Ascending aorta (tissue), 2 donors: ENCODE measurements at regions not wholly inside any gene's neighbourhood (a gene's known extent, or its start where the extent isn't known, plus 50 kb on each side); places are given as distances from the start of the nearest gene placed in this dataset.
"Not testable (repeated sequence)": the region's sequence is repeated elsewhere in the genome, so short reads cannot be mapped to it uniquely, and the experiment has no call there.

Experiments used
- DNase-seq, 2 donors: peaks; one replicate each; pipeline ENCODE4 v3.0.0-alpha.2; 2019; ENCODE audit warnings: low spot score in 2 of 2
- H3K27ac ChIP-seq, 2 donors: fragments of 200-600 bp; sonication (generic); one replicate each; pipeline ENCODE4 v1.5.1; 2016 to 2017; ENCODE audit warnings: mild to moderate bottlenecking in 1 of 2
- H3K27me3 ChIP-seq: fragments of 200-600 bp; sonication (generic); one replicate; pipeline ENCODE4 v1.5.1; 2017
- H3K36me3 ChIP-seq, 2 donors: fragments of 200-600 bp; sonication (generic); one replicate each; pipeline ENCODE4 v1.5.1; 2016
- H3K4me1 ChIP-seq, 2 donors: fragments of 200-600 bp; sonication (generic); one replicate each; pipeline ENCODE4 v1.5.1; 2016 to 2017; ENCODE audit warnings: mild to moderate bottlenecking in 1 of 2
- H3K4me3 ChIP-seq, 2 donors: fragments of 200-600 bp; sonication (generic); one replicate each; pipeline ENCODE4 v1.5.1; 2016 to 2017; ENCODE audit warnings: mild to moderate bottlenecking in 1 of 2
- H3K9me3 ChIP-seq, 2 donors: fragments of 200-600 bp; sonication (generic); one replicate each; pipeline ENCODE4 v1.5.1; 2016
- CTCF ChIP-seq, 3 experiments: fragments of 200-600 bp in 2 of 3; fragments of 450-650 bp in 1 of 3; sonication (generic) in 2 of 3; IDR thresholded peaks; one replicate each; pipeline ENCODE4 v1.5.1; 2016 to 2019; ENCODE audit warnings: antibody characterized with exemption in 3 of 3, mild to moderate bottlenecking in 1 of 3, moderate library complexity in 1 of 3
- intact Hi-C: fragments of 100-400 bp; cut with DNase I; formaldehyde crosslinking; loops from one replicate; pipeline ENCODE4 v1.15.1; 2023

DNA sequence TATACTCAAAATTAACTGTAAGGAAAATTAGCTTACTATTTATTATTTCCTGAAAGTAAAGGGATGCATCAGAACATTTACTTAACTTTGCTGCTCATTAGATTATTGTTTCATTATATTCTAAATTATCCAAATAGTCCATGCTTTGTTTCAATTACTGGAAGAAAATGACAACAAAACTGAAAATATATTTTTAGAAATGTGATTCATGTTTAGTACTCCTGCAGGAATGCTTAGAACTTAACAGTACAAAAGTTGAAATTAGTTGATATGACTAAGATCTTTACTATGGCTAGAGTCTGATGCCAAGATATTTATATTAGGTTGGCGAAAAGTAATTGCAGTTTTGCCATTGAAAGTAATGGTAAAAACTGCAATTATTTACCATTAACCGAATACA, 660.5 kb upstream of the PABPC4L start:
- no peak for DNase-seq
- Histone ChIP-seq H3K36me3 (no peaks in the 10 kb centered on the region), H3K9me3 (no peaks in the 10 kb centered on the region), H3K27ac (no peak overlapping the region), H3K4me1 (no peaks in the 10 kb centered on the region), H3K27me3 (no peaks in the 10 kb centered on the region), H3K4me3 (no peak overlapping the region)
- intact Hi-C loops, result no loop called here
- no peak for TF ChIP-seq CTCF (IDR thresholded peaks at IDR 0.05)

DNA sequence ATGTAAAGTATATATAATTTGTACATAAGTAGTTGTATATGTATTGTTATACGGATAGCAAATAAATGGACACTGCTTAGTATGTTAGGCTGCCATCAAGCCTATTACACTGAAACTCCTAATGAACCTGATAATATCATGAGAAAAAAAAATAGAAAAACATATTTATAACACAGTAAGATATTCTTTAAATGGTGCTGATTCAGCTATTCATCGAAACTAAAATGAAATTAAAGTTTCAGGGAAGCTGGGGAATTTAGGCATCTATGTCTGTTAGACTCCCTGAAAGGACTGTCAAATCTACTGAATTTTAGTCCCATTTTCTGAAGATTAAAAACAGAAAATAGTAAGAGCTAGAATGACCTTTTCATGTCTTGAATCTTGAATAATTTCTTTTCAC, 647.1 kb upstream of the PABPC4L start:
- no peak overlapping the region for H3K4me3 ChIP-seq
- peaks cover 0 to 4% of the 10 kb centered on the region in 2 donors for H3K9me3 ChIP-seq
- no peaks in the 10 kb centered on the region for H3K36me3 ChIP-seq
- no peak overlapping the region for H3K27ac ChIP-seq
- intact Hi-C loops, result no loop called here
- H3K27me3 ChIP-seq, result no peaks in the 10 kb centered on the region
- no peak for TF ChIP-seq CTCF (IDR thresholded peaks at IDR 0.05)
- H3K4me1 ChIP-seq, result no peaks in the 10 kb centered on the region
- DNase-seq, result no peak

DNA sequence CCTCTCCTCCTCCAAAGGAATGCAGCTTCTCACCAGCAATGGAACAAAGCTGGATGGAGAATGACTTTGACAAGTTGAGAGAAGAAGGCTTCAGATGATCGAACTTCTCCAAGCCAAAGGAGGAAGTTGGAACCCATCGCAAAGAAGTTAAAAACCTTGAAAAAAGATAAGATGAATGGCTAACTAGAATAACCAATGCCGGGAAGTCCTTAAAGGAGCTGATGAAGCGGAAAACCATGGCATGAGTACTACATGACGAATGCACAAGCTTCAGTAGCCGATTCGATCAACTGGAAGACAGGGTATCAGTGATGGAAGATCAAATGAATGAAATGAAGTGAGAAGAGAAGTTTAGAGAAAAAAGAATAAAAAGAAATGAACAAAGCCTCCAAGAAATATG, 629.2 kb upstream of the PABPC4L start:
- H3K4me1 ChIP-seq, H3K36me3 ChIP-seq, intact Hi-C loops, H3K4me3 ChIP-seq, H3K27me3 ChIP-seq, H3K9me3 ChIP-seq, H3K27ac ChIP-seq, DNase-seq: not testable (repeated sequence)

DNA sequence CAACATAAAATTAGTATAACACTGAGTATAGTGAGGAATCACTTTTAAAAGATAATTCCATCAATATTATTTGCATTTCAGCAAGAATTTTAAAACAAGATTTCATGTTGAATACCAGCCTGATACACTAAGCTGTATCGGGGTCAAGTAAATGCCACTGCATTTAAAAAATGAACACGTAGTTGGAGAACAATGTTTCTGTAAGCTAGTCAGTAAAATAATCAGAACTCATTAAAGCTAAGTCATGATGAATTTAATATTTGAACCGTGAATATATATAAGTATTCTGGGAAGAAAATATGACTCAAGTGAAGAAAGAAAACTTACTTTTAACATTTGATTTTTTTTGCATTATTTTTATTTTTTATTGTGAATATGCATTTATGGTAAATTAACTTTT, 611.0 kb upstream of the PABPC4L start:
- intact Hi-C loops, result no loop called here
- Histone ChIP-seq H3K36me3 (no peaks in the 10 kb centered on the region), H3K4me1 (no peaks in the 10 kb centered on the region), H3K9me3 (no peaks in the 10 kb centered on the region), H3K4me3 (no peak overlapping the region), H3K27me3 (no peaks in the 10 kb centered on the region), H3K27ac (no peak overlapping the region)
- no peak for DNase-seq
- TF ChIP-seq CTCF (IDR thresholded peaks at IDR 0.05), result no peak

- Histone ChIP-seq H3K27ac (no peak overlapping the region), H3K4me1 (no peaks in the 10 kb centered on the region), H3K36me3 (no peaks in the 10 kb centered on the region), H3K27me3 (no peaks in the 10 kb centered on the region), H3K4me3 (no peak overlapping the region), H3K9me3 (no peaks in the 10 kb centered on the region)
- intact Hi-C loops, result no loop called here
- TF ChIP-seq CTCF (IDR thresholded peaks at IDR 0.05), result no peak
- DNase-seq, result no peak
Measured at GRCh38 chr4:134807231-134807745, 605.7 kb upstream of the PABPC4L start.

GRCh38 chr4:134798573-134798972, 597.0 kb upstream of the PABPC4L start:
- intact Hi-C loops, result no loop called here
- no peak for DNase-seq
- TF ChIP-seq CTCF (IDR thresholded peaks at IDR 0.05), result no peak
- Histone ChIP-seq H3K4me1 (no peaks in the 10 kb centered on the region), H3K9me3 (no peaks in the 10 kb centered on the region), H3K36me3 (no peaks in the 10 kb centered on the region), H3K27ac (no peak overlapping the region), H3K27me3 (no peaks in the 10 kb centered on the region), H3K4me3 (no peak overlapping the region)
